ENCODE measurements at regions not wholly inside any gene's neighbourhood (a gene's known extent, or its start where the extent isn't known, plus 50 kb on each side); places are given as distances from the start of the nearest gene placed in this dataset.
A peak's percentile ranks its signal among the peaks of the same experiment; 100 is the strongest.

DNA sequence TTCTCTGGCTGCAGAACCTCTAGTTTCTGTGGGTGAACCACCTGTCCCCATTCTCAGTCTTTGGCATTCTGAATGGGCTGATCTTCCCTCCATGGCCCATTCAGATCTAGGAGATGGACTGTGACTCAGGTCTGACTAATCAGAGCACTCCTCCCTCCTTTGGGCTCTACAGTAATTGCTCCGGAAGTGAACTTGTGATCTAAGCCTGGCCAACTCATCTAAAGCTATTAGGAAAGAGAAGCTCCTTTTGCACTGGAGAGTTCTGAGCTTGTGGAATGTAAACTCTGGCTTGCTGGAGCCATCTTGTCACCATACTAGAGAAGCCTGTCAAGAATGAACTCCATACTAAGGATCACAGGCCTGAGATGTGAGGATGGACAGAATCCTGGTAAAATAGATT, 168.2 kb downstream of the SUDS3 start (continued):
- TF ChIP-seq CSDE1 (IDR thresholded peaks at IDR 0.05) = no peak
- TF ChIP-seq NFE2 (IDR thresholded peaks at IDR 0.05; ENCODE audit: low read depth) = no peak
- TF ChIP-seq DEAF1 (CRISPR knock-in tag; IDR thresholded peaks at IDR 0.05) = no peak
- TF ChIP-seq, protein P1, sequence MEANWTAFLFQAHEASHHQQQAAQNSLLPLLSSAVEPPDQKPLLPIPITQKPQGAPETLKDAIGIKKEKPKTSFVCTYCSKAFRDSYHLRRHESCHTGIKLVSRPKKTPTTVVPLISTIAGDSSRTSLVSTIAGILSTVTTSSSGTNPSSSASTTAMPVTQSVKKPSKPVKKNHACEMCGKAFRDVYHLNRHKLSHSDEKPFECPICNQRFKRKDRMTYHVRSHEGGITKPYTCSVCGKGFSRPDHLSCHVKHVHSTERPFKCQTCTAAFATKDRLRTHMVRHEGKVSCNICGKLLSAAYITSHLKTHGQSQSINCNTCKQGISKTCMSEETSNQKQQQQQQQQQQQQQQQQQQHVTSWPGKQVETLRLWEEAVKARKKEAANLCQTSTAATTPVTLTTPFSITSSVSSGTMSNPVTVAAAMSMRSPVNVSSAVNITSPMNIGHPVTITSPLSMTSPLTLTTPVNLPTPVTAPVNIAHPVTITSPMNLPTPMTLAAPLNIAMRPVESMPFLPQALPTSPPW (CRISPR knock-in tag; IDR thresholded peaks at IDR 0.05) = no peak
- TF ChIP-seq IRF2 (CRISPR knock-in tag; IDR thresholded peaks at IDR 0.05) = no peak
- no peak for TF ChIP-seq ZNF780A (CRISPR knock-in tag; IDR thresholded peaks at IDR 0.05)
- TF ChIP-seq MLLT1 (IDR thresholded peaks at IDR 0.05) = no peak
- no peak for TF ChIP-seq PHTF2 (CRISPR knock-in tag; IDR thresholded peaks at IDR 0.05)
- TF ChIP-seq GATA2 (CRISPR knock-in tag; IDR thresholded peaks at IDR 0.05) = no peak
- no peak for TF ChIP-seq ZNF263 (CRISPR knock-in tag; IDR thresholded peaks at IDR 0.05; ENCODE audit: borderline replicate concordance)
- no peak for TF ChIP-seq KHSRP (IDR thresholded peaks at IDR 0.05)
- TF ChIP-seq ZNF316 (IDR thresholded peaks at IDR 0.05) = no peak
- no peak for TF ChIP-seq RNF2 (IDR thresholded peaks at IDR 0.05)
- TF ChIP-seq ZFP30 (CRISPR knock-in tag; IDR thresholded peaks at IDR 0.05; ENCODE audit: borderline replicate concordance) = no peak
- TF ChIP-seq JUND (IDR thresholded peaks at IDR 0.05; ENCODE audit: borderline replicate concordance, low read depth, low read length) = peak; percentile 58; the same call in 1 of the 2 replicates
- peak; percentile 74; the same call in 2 of the 3 replicates for TF ChIP-seq JUND (tag; IDR thresholded peaks at IDR 0.05; ENCODE audit: borderline replicate concordance, low read depth, low read length)
- TF ChIP-seq CBX8 (IDR thresholded peaks at IDR 0.05; ENCODE audit: borderline replicate concordance, extremely low read depth, low read depth, low read length, poor library complexity, severe bottlenecking) = no peak
- TF ChIP-seq SPI1 (IDR thresholded peaks at IDR 0.05; ENCODE audit: borderline replicate concordance, low read depth, low read length) = no peak
- peak; percentile 86 for TF ChIP-seq FOSL1 (tag; conservative IDR thresholded peaks at IDR 0.05)
- TF ChIP-seq, protein P2, sequence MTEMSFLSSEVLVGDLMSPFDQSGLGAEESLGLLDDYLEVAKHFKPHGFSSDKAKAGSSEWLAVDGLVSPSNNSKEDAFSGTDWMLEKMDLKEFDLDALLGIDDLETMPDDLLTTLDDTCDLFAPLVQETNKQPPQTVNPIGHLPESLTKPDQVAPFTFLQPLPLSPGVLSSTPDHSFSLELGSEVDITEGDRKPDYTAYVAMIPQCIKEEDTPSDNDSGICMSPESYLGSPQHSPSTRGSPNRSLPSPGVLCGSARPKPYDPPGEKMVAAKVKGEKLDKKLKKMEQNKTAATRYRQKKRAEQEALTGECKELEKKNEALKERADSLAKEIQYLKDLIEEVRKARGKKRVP (CRISPR knock-in tag; IDR thresholded peaks at IDR 0.05) = no peak
- no peak for TF ChIP-seq SRSF9 (IDR thresholded peaks at IDR 0.05; ENCODE audit: borderline replicate concordance, low read depth, low read length)
- TF ChIP-seq, protein P3, sequence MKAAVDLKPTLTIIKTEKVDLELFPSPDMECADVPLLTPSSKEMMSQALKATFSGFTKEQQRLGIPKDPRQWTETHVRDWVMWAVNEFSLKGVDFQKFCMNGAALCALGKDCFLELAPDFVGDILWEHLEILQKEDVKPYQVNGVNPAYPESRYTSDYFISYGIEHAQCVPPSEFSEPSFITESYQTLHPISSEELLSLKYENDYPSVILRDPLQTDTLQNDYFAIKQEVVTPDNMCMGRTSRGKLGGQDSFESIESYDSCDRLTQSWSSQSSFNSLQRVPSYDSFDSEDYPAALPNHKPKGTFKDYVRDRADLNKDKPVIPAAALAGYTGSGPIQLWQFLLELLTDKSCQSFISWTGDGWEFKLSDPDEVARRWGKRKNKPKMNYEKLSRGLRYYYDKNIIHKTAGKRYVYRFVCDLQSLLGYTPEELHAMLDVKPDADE (conservative IDR thresholded peaks at IDR 0.05; ENCODE audit: control insufficient read depth, low read depth, low read length) = no peak
- TF ChIP-seq ZKSCAN8 (CRISPR knock-in tag; IDR thresholded peaks at IDR 0.05) = no peak
